ENCODE measurements at regions not wholly inside any gene's neighbourhood (a gene's known extent, or its start where the extent isn't known, plus 50 kb on each side); places are given as distances from the start of the nearest gene placed in this dataset.

- no peak overlapping the region for H3K27ac Mint-ChIP-seq
- no peaks in the 10 kb centered on the region; a peak in 1 of 4 replicates for H3K4me1 Mint-ChIP-seq
- Histone ChIP-seq H3K23me2 (ENCODE audit: insufficient read length, low read depth, low read length, poor library complexity, severe bottlenecking) (no peaks in the 10 kb centered on the region), H3K14ac (ENCODE audit: insufficient read depth, low read length) (no peak overlapping the region), H3K27ac (ENCODE audit: insufficient read length, low read depth, low read length) (no peak overlapping the region), H3K4me1 (ENCODE audit: insufficient read depth, low read length) (no peaks in the 10 kb centered on the region), H3K79me2 (ENCODE audit: insufficient read depth, low read length) (no peaks in the 10 kb centered on the region), H3K9ac (ENCODE audit: extremely low read depth, insufficient read length, low read length) (no peak overlapping the region), H3K9me3 (ENCODE audit: control insufficient read depth, low read depth, low read length) (no peaks in the 10 kb centered on the region), H3K27me3 (ENCODE audit: insufficient read depth, low read length) (no peaks in the 10 kb centered on the region), H2BK20ac (ENCODE audit: low read depth, low read length, poor library complexity, severe bottlenecking) (no peak overlapping the region), H3K18ac (ENCODE audit: insufficient read length, low read depth, low read length) (no peak overlapping the region), H4K20me1 (ENCODE audit: control insufficient read depth, insufficient read depth, insufficient read length) (no peaks in the 10 kb centered on the region), H2BK120ac (ENCODE audit: low read depth, low read length, poor library complexity, severe bottlenecking) (no peak overlapping the region), H4K8ac (replicated peaks; ENCODE audit: insufficient read length, low read depth, low read length) (no peak overlapping the region), H2BK12ac (ENCODE audit: insufficient read length, low read depth, low read length) (no peak overlapping the region), H4K91ac (ENCODE audit: insufficient read length, low read depth, low read length) (no peak overlapping the region), H3T11ph (ENCODE audit: low read length) (no peak overlapping the region), H2BK5ac (ENCODE audit: insufficient read length, low read length) (no peak overlapping the region), H4K5ac (ENCODE audit: insufficient read length, low read depth, low read length) (no peak overlapping the region), H3K4me2 (ENCODE audit: insufficient read depth, insufficient read length, low read length) (no peak overlapping the region), H3K79me1 (ENCODE audit: insufficient read depth, low read depth, low read length, poor library complexity, severe bottlenecking) (no peaks in the 10 kb centered on the region), H3K56ac (ENCODE audit: insufficient read length, low read depth, low read length) (no peak overlapping the region), H2AK5ac (ENCODE audit: insufficient read length, low read length) (no peak overlapping the region), H3K23ac (ENCODE audit: insufficient read length, low read depth, low read length) (no peak overlapping the region), H3K4ac (ENCODE audit: low read depth, low read length) (no peak overlapping the region), H2BK15ac (ENCODE audit: low read depth, low read length) (no peak overlapping the region), H2AFZ (ENCODE audit: low read length) (no peak overlapping the region)
- no peak overlapping the region for H3K4me3 Mint-ChIP-seq
- no peak for TF ChIP-seq CTCF (conservative IDR thresholded peaks at IDR 0.05)
- WGBS (ENCODE audit: extremely low coverage, insufficient read length, low lambda C conversion rate): no CpG with 5 or more reads among the region's 2 CpGs
- H3K36me3 Mint-ChIP-seq (ENCODE audit: insufficient read depth in 1 of 3, low read depth in 3 of 3): peaks cover 3 to 10% (median 7%) of the 10 kb centered on the region in 3 experiments; a peak in 5 of 7 replicates
- DNase-seq: no peak
- peaks cover 13 to 19% of the 10 kb centered on the region in 2 experiments for H3K9me3 Mint-ChIP-seq
- peaks cover 15% of the 10 kb centered on the region for H3K27me3 Mint-ChIP-seq (ENCODE audit: low read depth)
These were observed 282.6 kb downstream of the ICOS start for GRCh38 chr2:204219196-204219595.

All from H9 (cell line).